Ascending aorta (tissue), 2 donors: ENCODE measurements at regions not wholly inside any gene's neighbourhood (a gene's known extent, or its start where the extent isn't known, plus 50 kb on each side); places are given as distances from the start of the nearest gene placed in this dataset.
"Not testable (repeated sequence)": the region's sequence is repeated elsewhere in the genome, so short reads cannot be mapped to it uniquely, and the experiment has no call there.

ENCODE experiments used
- DNase-seq, 2 donors: peaks; one replicate each; pipeline ENCODE4 v3.0.0-alpha.2; 2019; ENCODE audit warnings: low spot score in 2 of 2
- H3K27ac ChIP-seq, 2 donors: fragments of 200-600 bp; sonication (generic); one replicate each; pipeline ENCODE4 v1.5.1; 2016 to 2017; ENCODE audit warnings: mild to moderate bottlenecking in 1 of 2
- H3K27me3 ChIP-seq: fragments of 200-600 bp; sonication (generic); one replicate; pipeline ENCODE4 v1.5.1; 2017
- H3K36me3 ChIP-seq, 2 donors: fragments of 200-600 bp; sonication (generic); one replicate each; pipeline ENCODE4 v1.5.1; 2016
- H3K4me1 ChIP-seq, 2 donors: fragments of 200-600 bp; sonication (generic); one replicate each; pipeline ENCODE4 v1.5.1; 2016 to 2017; ENCODE audit warnings: mild to moderate bottlenecking in 1 of 2
- H3K4me3 ChIP-seq, 2 donors: fragments of 200-600 bp; sonication (generic); one replicate each; pipeline ENCODE4 v1.5.1; 2016 to 2017; ENCODE audit warnings: mild to moderate bottlenecking in 1 of 2
- H3K9me3 ChIP-seq, 2 donors: fragments of 200-600 bp; sonication (generic); one replicate each; pipeline ENCODE4 v1.5.1; 2016
- intact Hi-C: fragments of 100-400 bp; cut with DNase I; formaldehyde crosslinking; loops from one replicate; pipeline ENCODE4 v1.15.1; 2023
- TF ChIP-seq, protein P1 (sequence below), 3 experiments: fragments of 200-600 bp in 2 of 3; fragments of 450-650 bp in 1 of 3; sonication (generic) in 2 of 3; IDR thresholded peaks; one replicate each; pipeline ENCODE4 v1.5.1; 2016 to 2019; ENCODE audit warnings: antibody characterized with exemption in 3 of 3, mild to moderate bottlenecking in 1 of 3, moderate library complexity in 1 of 3

DNA sequence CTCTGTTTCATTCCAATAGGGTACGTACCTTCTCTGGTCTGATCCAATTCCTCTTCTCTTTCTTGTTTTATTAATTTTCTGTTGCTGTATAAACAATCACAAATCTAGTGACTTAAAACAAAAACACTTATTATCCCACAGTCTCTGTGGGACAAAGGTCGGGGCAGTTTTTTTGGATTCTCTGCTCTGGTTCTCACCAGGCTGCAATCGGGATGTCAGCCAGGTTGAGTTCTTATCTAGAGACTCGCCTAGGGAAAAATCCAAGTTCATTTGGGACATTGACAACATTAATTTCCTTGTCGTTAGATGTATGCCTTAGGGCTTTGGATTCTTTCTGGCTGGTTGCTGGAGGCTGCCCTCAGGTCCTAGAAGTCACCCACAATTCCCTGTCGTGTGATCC, 430.5 kb upstream of the RORB start:
- H3K4me3 ChIP-seq = no peak overlapping the region
- no peaks in the 10 kb centered on the region for H3K9me3 ChIP-seq
- H3K36me3 ChIP-seq = no peaks in the 10 kb centered on the region
- TF ChIP-seq, protein P1, sequence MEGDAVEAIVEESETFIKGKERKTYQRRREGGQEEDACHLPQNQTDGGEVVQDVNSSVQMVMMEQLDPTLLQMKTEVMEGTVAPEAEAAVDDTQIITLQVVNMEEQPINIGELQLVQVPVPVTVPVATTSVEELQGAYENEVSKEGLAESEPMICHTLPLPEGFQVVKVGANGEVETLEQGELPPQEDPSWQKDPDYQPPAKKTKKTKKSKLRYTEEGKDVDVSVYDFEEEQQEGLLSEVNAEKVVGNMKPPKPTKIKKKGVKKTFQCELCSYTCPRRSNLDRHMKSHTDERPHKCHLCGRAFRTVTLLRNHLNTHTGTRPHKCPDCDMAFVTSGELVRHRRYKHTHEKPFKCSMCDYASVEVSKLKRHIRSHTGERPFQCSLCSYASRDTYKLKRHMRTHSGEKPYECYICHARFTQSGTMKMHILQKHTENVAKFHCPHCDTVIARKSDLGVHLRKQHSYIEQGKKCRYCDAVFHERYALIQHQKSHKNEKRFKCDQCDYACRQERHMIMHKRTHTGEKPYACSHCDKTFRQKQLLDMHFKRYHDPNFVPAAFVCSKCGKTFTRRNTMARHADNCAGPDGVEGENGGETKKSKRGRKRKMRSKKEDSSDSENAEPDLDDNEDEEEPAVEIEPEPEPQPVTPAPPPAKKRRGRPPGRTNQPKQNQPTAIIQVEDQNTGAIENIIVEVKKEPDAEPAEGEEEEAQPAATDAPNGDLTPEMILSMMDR (IDR thresholded peaks at IDR 0.05) = no peak
- no peak overlapping the region for H3K27ac ChIP-seq
- no peak for DNase-seq
- no peaks in the 10 kb centered on the region for H3K4me1 ChIP-seq
- intact Hi-C loops = no loop called here
- no peaks in the 10 kb centered on the region for H3K27me3 ChIP-seq

DNA sequence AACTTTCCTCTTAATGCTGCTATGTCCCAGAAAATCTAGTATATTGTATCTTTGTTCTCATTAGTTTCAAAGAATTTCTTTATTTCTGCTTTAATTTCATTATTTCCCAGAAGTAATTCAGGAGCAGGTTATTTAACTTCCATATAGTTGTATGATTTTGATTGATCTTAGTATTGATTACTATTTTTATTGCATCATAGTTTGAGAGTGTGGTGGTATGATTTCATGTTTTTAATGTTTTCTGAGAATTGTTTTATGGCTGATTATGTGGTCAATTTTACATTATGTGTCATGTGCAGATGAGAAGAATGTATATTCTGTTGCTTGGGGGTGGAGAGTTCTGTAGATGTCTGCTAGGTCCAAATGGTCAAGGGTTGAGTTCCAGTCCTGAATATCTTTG, 425.6 kb upstream of the RORB start:
- no peak overlapping the region for H3K4me3 ChIP-seq
- no peaks in the 10 kb centered on the region for H3K4me1 ChIP-seq
- DNase-seq = no peak
- no peaks in the 10 kb centered on the region for H3K27me3 ChIP-seq
- H3K27ac ChIP-seq = no peak overlapping the region
- TF ChIP-seq, protein P1 (IDR thresholded peaks at IDR 0.05) = no peak
- intact Hi-C loops = no loop called here
- no peaks in the 10 kb centered on the region for H3K36me3 ChIP-seq
- no peaks in the 10 kb centered on the region for H3K9me3 ChIP-seq

DNA sequence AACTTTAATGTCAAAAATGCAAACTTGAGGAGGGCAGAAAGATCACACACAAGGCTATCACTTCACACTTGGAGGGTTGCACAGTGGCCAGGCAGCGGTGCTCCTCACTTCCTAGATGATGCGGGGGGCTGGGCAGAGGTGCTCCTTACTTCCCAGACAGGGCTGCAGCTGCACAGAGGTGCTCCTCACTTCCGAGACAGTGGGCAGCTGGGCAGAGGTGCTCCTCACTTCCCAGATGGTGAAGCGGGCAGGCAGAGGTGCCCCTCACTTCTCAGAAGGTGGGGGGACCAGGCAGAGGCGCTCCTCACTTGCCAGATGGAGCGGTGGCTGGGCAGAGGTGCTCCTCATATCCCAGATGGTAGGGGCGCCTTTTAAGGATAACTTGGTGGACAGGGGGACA, 423.2 kb upstream of the RORB start:
- Histone ChIP-seq H3K36me3 (no peaks in the 10 kb centered on the region), H3K9me3 (no peaks in the 10 kb centered on the region), H3K4me1 (no peaks in the 10 kb centered on the region), H3K4me3 (no peak overlapping the region), H3K27me3 (no peaks in the 10 kb centered on the region), H3K27ac (no peak overlapping the region)
- DNase-seq = no peak
- TF ChIP-seq, protein P1 (IDR thresholded peaks at IDR 0.05) = no peak
- intact Hi-C loops = no loop called here

DNA sequence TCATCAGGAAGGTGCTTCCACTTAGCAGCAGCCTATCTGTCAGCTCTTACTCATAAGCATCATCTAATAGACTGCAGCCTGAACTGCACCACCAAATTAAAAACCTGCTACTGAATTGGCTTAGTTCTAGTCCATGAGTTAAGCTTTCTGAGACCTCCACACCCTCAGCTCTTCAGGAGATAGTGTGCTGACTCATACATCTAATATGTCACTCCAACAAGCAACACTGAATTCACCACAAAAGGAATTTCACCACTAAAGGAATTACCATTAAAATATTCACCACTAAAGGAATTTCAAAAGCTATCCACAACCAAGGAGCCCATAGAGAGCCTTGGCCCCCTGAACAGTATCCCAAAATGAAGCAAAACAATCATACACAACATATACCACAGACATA, 418.5 kb upstream of the RORB start:
- Histone ChIP-seq H3K27ac (no peak overlapping the region), H3K36me3 (no peaks in the 10 kb centered on the region), H3K9me3 (peaks cover 0 to 2% of the 10 kb centered on the region in 2 donors), H3K4me3 (no peak overlapping the region), H3K27me3 (no peaks in the 10 kb centered on the region), H3K4me1 (no peaks in the 10 kb centered on the region)
- intact Hi-C loops = no loop called here
- DNase-seq = no peak
- TF ChIP-seq, protein P1 (IDR thresholded peaks at IDR 0.05) = no peak

DNA sequence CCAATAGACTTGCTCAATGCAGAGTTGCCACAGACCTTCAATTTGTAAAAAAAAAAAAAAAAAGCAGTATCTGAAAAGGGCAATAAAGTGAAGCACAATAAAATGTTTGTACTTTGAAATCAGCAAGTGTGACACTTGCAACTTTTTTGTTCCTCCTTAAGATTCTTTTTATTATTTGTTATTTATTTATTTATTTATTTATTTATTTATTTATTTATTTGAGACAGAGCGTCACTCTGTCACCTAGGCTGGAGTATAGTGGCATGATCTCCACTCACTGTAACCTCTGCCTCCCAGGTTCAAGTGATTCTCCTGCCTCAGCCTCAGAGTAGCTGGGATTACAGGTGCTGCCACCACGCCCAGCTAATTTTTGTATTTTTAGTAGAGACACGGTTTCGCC, 416.5 kb upstream of the RORB start:
- H3K27ac ChIP-seq, H3K4me1 ChIP-seq, H3K9me3 ChIP-seq, DNase-seq, intact Hi-C loops, H3K4me3 ChIP-seq, H3K36me3 ChIP-seq, H3K27me3 ChIP-seq: not testable (repeated sequence)

DNA sequence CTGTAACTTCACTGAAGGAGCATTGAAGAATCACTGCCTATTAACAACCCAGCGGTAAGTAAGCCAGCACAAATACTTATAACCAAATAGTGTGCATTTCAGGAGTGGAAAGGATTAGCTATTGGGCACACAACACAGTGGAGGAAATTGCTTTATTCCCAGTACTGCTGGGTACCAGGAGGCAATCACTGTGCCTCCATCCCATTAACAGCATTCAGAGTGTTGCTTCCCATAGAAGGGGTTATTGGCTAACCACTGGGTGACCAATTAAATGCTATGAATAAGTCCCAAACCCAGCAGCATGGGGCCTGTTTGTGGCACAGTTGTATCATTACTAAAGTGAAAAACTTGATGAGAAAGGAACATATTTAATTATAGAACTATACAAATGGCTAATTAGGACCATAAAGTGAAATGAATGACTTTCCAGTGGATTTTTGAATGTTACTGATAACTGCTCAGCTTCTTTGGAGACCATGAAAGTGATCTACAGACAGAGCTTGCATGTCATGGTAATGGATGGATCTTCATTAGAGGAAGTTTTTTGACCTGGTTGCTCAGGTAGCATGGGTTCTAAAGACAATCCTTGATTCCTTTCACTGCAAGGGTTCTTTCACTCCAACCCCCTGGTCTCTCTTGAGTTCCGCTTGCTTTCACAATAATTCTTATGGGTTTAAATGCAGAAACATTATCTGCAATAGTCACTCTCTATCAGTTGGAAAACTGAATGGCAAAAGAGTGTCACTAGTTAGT, 413.3 kb upstream of the RORB start:
- Histone ChIP-seq H3K9me3 (peaks cover 0 to 2% of the 10 kb centered on the region in 2 donors), H3K36me3 (no peaks in the 10 kb centered on the region), H3K27ac (no peak overlapping the region), H3K27me3 (no peaks in the 10 kb centered on the region), H3K4me1 (no peaks in the 10 kb centered on the region), H3K4me3 (no peak overlapping the region)
- intact Hi-C loops = no loop called here
- DNase-seq = no peak
- TF ChIP-seq, protein P1 (IDR thresholded peaks at IDR 0.05) = no peak

DNA sequence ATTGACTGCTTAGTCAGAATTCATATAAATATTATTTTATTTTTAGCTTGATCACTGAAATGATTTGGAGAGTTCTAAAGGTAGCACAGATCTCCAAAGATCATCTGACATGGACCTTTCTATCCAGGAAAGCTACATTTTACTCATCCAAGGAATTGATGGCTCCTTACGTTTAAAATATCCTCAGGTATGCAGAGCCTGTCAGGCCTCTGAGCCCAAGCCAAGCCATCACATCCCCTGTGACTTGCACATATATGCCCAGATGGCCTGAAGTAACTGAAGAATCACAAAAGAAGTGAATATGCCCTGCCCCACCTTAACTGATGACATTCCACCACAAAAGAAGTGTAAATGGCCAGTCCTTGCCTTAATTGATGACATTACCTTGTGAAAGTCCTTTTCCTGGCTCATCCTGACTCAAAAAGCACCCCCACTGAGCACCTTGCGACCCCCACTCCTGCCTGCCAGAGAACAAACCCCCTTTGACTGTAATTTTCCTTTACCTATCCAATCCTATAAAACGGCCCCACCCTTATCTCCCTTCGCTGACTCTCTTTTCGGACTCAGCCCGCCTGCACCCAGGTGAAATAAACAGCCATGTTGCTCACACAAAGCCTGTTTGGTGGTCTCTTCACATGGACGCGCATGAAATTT, 411.6 kb upstream of the RORB start:
- intact Hi-C loops, H3K27me3 ChIP-seq, H3K9me3 ChIP-seq, H3K4me3 ChIP-seq, DNase-seq, H3K27ac ChIP-seq, H3K36me3 ChIP-seq, H3K4me1 ChIP-seq: not testable (repeated sequence)

DNA sequence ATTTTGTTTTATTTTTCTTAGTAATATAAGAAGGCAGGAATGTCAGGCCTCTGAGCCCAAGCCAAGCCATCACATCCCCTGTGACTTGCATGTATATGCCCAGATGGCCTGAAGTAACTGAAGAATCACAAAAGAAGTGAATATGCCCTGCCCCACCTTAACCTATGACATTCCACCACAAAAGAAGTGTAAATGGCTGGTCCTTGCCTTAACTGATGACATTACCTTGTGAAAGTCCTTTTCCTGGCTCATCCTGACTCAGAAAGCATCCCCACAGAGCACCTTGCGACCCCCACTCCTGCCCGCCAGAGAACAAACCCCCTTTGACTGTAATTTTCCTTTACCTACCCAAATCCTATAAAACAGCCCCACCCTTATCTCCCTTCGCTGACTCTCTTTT, 406.2 kb upstream of the RORB start:
- H3K9me3 ChIP-seq, H3K4me1 ChIP-seq, DNase-seq, H3K27me3 ChIP-seq, H3K4me3 ChIP-seq, intact Hi-C loops, H3K36me3 ChIP-seq, H3K27ac ChIP-seq: not testable (repeated sequence)
